HepG2 (cell line): ENCODE measurements at regions not wholly inside any gene's neighbourhood (a gene's known extent, or its start where the extent isn't known, plus 50 kb on each side); places are given as distances from the start of the nearest gene placed in this dataset.

ENCODE experiments used
- ATAC-seq: fragments of 200-7000 bp; cut with Tn5 transposase; 3 replicates; pipeline ENCODE4 v1.9.1; 2020; ENCODE audit warnings: mild to moderate bottlenecking, moderate library complexity
- BruUV-seq: library from RNA; stranded (reverse); fragments of 400-500 nt; replicated peaks from 2 replicates; lab custom pipeline; 2021; lab: Mats Ljungman, UMichigan
- CTCF ChIA-PET: fragments of 300-600 bp; formaldehyde crosslinking; extraction: SDS; loops from one replicate; lab custom pipeline; 2021; ENCODE audit warnings: low total read pairs, inconsistent platforms, low intra/inter-chr PET ratio; lab: Yijun Ruan, JAX
- POLR2A ChIA-PET: fragments of 350-600 bp; sonication (Branson Sonifier 250); formaldehyde crosslinking; loops from one replicate; lab custom pipeline; 2020; ENCODE audit warnings: antibody characterized with exemption, inconsistent platforms; lab: Yijun Ruan, JAX
- DNase-seq: peaks from one replicate; pipeline ENCODE4 v3.0.0-alpha.2; 2015; ENCODE audit warnings: low spot score
- FAIRE-seq: peaks from 3 replicates; lab custom pipeline; 2011; peaks lifted over from hg19 to GRCh38; lab: Jason Lieb, UNC
- H2AFZ ChIP-seq: one replicate; pipeline ENCODE4 v1.6.1; 2011; ENCODE audit warnings: low read length, inconsistent platforms
- H3K27ac ChIP-seq: fragments of 300-600 bp; 3 replicates; pipeline ENCODE4 v1.8.0; 2011; ENCODE audit warnings: mixed run types, mild to moderate bottlenecking, mixed read lengths, low read length, inconsistent platforms; ENCODE audit not compliant: insufficient read depth; ENCODE audit errors: extremely low read length
- H3K27me3 ChIP-seq, 2 experiments: fragments of 200-600 bp in 1 of 2; 2 replicates in 1 of 2; 3 replicates in 1 of 2; pipeline versions ENCODE4 v1.6.0 to v1.8.0; 2011; ENCODE audit warnings: low read length in 2 of 2, mild to moderate bottlenecking in 2 of 2, moderate library complexity in 2 of 2, inconsistent platforms in 1 of 2; ENCODE audit not compliant: insufficient read depth in 2 of 2, control insufficient read depth in 1 of 2
- H3K36me3 ChIP-seq, 2 experiments: fragments of 200-600 bp in 1 of 2; replicated peaks in 1 of 2; 2 replicates in 1 of 2; 3 replicates in 1 of 2; pipeline versions ENCODE4 v1.5.1 to v1.8.0; 2011; ENCODE audit warnings: low read length in 2 of 2, inconsistent platforms in 1 of 2; ENCODE audit not compliant: insufficient read depth in 2 of 2, control insufficient read depth in 1 of 2
- H3K4me1 ChIP-seq: 2 replicates; pipeline ENCODE4 v1.5.1; 2012; ENCODE audit warnings: low read length, inconsistent platforms; ENCODE audit not compliant: insufficient read depth
- H3K4me2 ChIP-seq: 2 replicates; pipeline ENCODE4 v1.6.0; 2011; ENCODE audit warnings: low read depth, low read length, inconsistent platforms
- H3K4me3 ChIP-seq, 3 experiments: fragments of 200-600 bp in 1 of 3; sonication (generic), shearing (Covaris generic) in 1 of 3; replicated peaks in 1 of 3; 2 replicates each; pipeline ENCODE4 v1.5.1; 2011 to 2016; ENCODE audit warnings: low read length in 3 of 3, inconsistent platforms in 2 of 3, low read depth in 2 of 3, mild to moderate bottlenecking in 2 of 3, control low read depth in 1 of 3, mixed read lengths in 1 of 3; ENCODE audit not compliant: insufficient read depth in 1 of 3
- H3K79me2 ChIP-seq: one replicate; pipeline ENCODE4 v1.6.1; 2011; ENCODE audit warnings: low read length, inconsistent platforms; ENCODE audit not compliant: insufficient read depth
- H3K9ac ChIP-seq: 2 replicates; pipeline ENCODE4 v1.6.0; 2011; ENCODE audit warnings: mild to moderate bottlenecking, low read depth, low read length, inconsistent platforms; ENCODE audit not compliant: insufficient read depth
- H3K9me3 ChIP-seq: 2 replicates; pipeline ENCODE4 v1.5.1; 2012; ENCODE audit warnings: mild to moderate bottlenecking, low read length
- H4K20me1 ChIP-seq: 2 replicates; pipeline ENCODE4 v1.6.0; 2011; ENCODE audit warnings: inconsistent platforms, mild to moderate bottlenecking, low read length, moderate library complexity; ENCODE audit not compliant: insufficient read depth
- ASH2L ChIP-seq: fragments of 300-600, 200-600 bp; sonication (generic); IDR thresholded peaks from 2 replicates; pipeline ENCODE4 v1.7.0; 2017; ENCODE audit warnings: low read depth, mild to moderate bottlenecking, moderate library complexity, mixed read lengths, low read length; ENCODE audit not compliant: insufficient read length
- E2F5 ChIP-seq: sonication (generic); formaldehyde crosslinking; conservative IDR thresholded peaks from 2 replicates; pipeline ENCODE4 v1.4.0; 2020; ENCODE audit warnings: missing genetic modification reagents
- RCOR2 ChIP-seq: IDR thresholded peaks from 2 replicates; pipeline ENCODE4 v1.6.1; 2016; ENCODE audit warnings: missing biosample characterization, missing genetic modification reagents
- SNAPC2 ChIP-seq: sonication (generic); formaldehyde crosslinking; IDR thresholded peaks from 2 replicates; pipeline ENCODE4 v1.8.1; 2022; ENCODE audit warnings: mild to moderate bottlenecking, missing genetic modification reagents
- ZNF264 ChIP-seq: sonication (generic); formaldehyde crosslinking; IDR thresholded peaks from 2 replicates; pipeline ENCODE4 v1.4.0; 2020; ENCODE audit warnings: missing genetic modification reagents
- ZNF335 ChIP-seq: sonication (generic); formaldehyde crosslinking; IDR thresholded peaks from 2 replicates; pipeline ENCODE4 v1.4.0; 2020; ENCODE audit warnings: missing genetic modification reagents
- ZNF557 ChIP-seq: sonication (generic); formaldehyde crosslinking; IDR thresholded peaks from 2 replicates; pipeline ENCODE4 v1.4.0; 2020; ENCODE audit warnings: missing genetic modification reagents
- ZNF558 ChIP-seq: sonication (generic); formaldehyde crosslinking; IDR thresholded peaks from 2 replicates; pipeline ENCODE4 v1.9.0; 2022; ENCODE audit warnings: mild to moderate bottlenecking, missing genetic modification reagents, borderline replicate concordance
- ZNF597 ChIP-seq: sonication (generic); formaldehyde crosslinking; IDR thresholded peaks from 2 replicates; pipeline ENCODE4 v1.5.0; 2020; ENCODE audit warnings: missing genetic modification reagents
- ZNF639 ChIP-seq: conservative IDR thresholded peaks from 2 replicates; pipeline ENCODE4 v1.6.1; 2018; ENCODE audit warnings: missing genetic modification reagents
- WGBS: methylation state at CpG from one replicate; pipeline ENCODE4 v1.1.6; 2017; ENCODE audit warnings: low lambda C conversion rate; 5-methylcytosine and 5-hydroxymethylcytosine counted together
- in situ Hi-C: cut with HindIII; loops from 2 replicates; pipeline ENCODE4 v1.10.0; 2017; ENCODE audit warnings: low pct_unique_long_range_greater_than_20kb; ENCODE audit not compliant: extremely low pct_ligation_motif_present
- intact Hi-C: fragments of 100-400 bp; cut with micrococcal nuclease; formaldehyde crosslinking; loops from one replicate; pipeline ENCODE4 v1.10.0; 2022; ENCODE audit not compliant: unreplicated experiment

GRCh38 chrX:22349116-22349515, 76.4 kb downstream of the CBLL2 start:
- Histone ChIP-seq H4K20me1 (no peaks in the 10 kb centered on the region), H3K4me1 (no peaks in the 10 kb centered on the region), H3K27me3 (no peaks in the 10 kb centered on the region; a peak in 1 of 5 replicates), H3K9me3 (no peaks in the 10 kb centered on the region), H3K36me3 (no peaks in the 10 kb centered on the region), H3K27ac (no peak overlapping the region), H3K9ac (no peak overlapping the region), H3K79me2 (no peaks in the 10 kb centered on the region), H3K4me3 (no peak overlapping the region), H3K4me2 (no peak overlapping the region), H2AFZ (no peak overlapping the region)
- intact Hi-C loops = no loop called here
- CTCF ChIA-PET = no interaction called here
- TF ChIP-seq RCOR2 (CRISPR knock-in tag) (no peak), ZNF335 (no peak), ZNF264 (CRISPR knock-in tag) (no peak), ASH2L (no peak), ZNF558 (no peak), E2F5 (CRISPR knock-in tag) (no peak), ZNF639 (CRISPR knock-in tag) (no peak), ZNF597 (no peak), ZNF557 (CRISPR knock-in tag) (no peak), SNAPC2 (no peak)
- FAIRE-seq = no peak
- no peak for DNase-seq
- in situ Hi-C loops = no loop called here
- POLR2A ChIA-PET = no interaction called here
- 0% methylated on average over 1 of the region's 2 CpGs for WGBS
- no TSS peak for BruUV-seq
- ATAC-seq = no peak
